ENCODE measurements at regions not wholly inside any gene's neighbourhood (a gene's known extent, or its start where the extent isn't known, plus 50 kb on each side); places are given as distances from the start of the nearest gene placed in this dataset.

- H3K27ac ChIP-seq = no peak overlapping the region
- no peak for DNase-seq (ENCODE audit: low spot score in 2 of 2)
- H3K36me3 ChIP-seq = no peaks in the 10 kb centered on the region
- no peaks in the 10 kb centered on the region for H3K27me3 ChIP-seq
- no peak for TF ChIP-seq CTCF (IDR thresholded peaks at IDR 0.05)
- TF ChIP-seq POLR2A (IDR thresholded peaks at IDR 0.05) = no peak
- no peak for TF ChIP-seq POLR2AphosphoS5 (IDR thresholded peaks at IDR 0.05)
- intact Hi-C loops (cut with DNase I; ENCODE audit: low total_unique reads) = loop anchor here (10.0 kb wide), 1 partner anchor 1057 kb away; no protein-coding TSS in a partner anchor
- no peaks in the 10 kb centered on the region for H3K4me1 ChIP-seq
- H3K4me3 ChIP-seq = no peak overlapping the region
- H3K9me3 ChIP-seq = peaks cover 0 to 13% of the 10 kb centered on the region in 2 donors
These were observed 173.8 kb upstream of the ZKSCAN2 start for GRCh38 chr16:25431472-25431871.

GRCh38 chr16:25426829-25427228 is 169.2 kb upstream of the ZKSCAN2 start:
- DNase-seq (ENCODE audit: low spot score in 2 of 2) = no peak
- H3K4me1 ChIP-seq = no peaks in the 10 kb centered on the region
- H3K36me3 ChIP-seq = no peaks in the 10 kb centered on the region
- no peak overlapping the region for H3K4me3 ChIP-seq
- H3K27ac ChIP-seq = no peak overlapping the region
- peaks cover 0 to 13% of the 10 kb centered on the region in 2 donors for H3K9me3 ChIP-seq
- H3K27me3 ChIP-seq = no peaks in the 10 kb centered on the region
- intact Hi-C loops (cut with DNase I; ENCODE audit: low total_unique reads) = no loop called here
- TF ChIP-seq POLR2A (IDR thresholded peaks at IDR 0.05) (no peak), CTCF (IDR thresholded peaks at IDR 0.05) (no peak), POLR2AphosphoS5 (IDR thresholded peaks at IDR 0.05) (no peak)

GRCh38 chr16:25419681-25420080 is 162.0 kb upstream of the ZKSCAN2 start:
- intact Hi-C loops (cut with DNase I; ENCODE audit: low total_unique reads) = loop anchor here (10.0 kb wide), 1 partner anchor 335 kb away; no protein-coding TSS in a partner anchor

GRCh38 chr16:25419153-25419552 is 161.5 kb upstream of the ZKSCAN2 start:
- no peaks in the 10 kb centered on the region for H3K4me1 ChIP-seq
- H3K27ac ChIP-seq = no peak overlapping the region
- no peak overlapping the region for H3K4me3 ChIP-seq
- DNase-seq (ENCODE audit: low spot score in 2 of 2) = no peak
- H3K36me3 ChIP-seq = no peaks in the 10 kb centered on the region
- no peak for TF ChIP-seq POLR2AphosphoS5 (IDR thresholded peaks at IDR 0.05)
- no peak for TF ChIP-seq CTCF (IDR thresholded peaks at IDR 0.05)
- TF ChIP-seq POLR2A (IDR thresholded peaks at IDR 0.05) = no peak
- no peaks in the 10 kb centered on the region for H3K9me3 ChIP-seq
- H3K27me3 ChIP-seq = no peaks in the 10 kb centered on the region
- intact Hi-C loops (cut with DNase I; ENCODE audit: low total_unique reads) = loop anchor here (10.0 kb wide), 1 partner anchor 336 kb away; no protein-coding TSS in a partner anchor

More at GRCh38 chr16:25419681-25420080, 162.0 kb upstream of the ZKSCAN2 start:
- H3K27ac ChIP-seq = no peak overlapping the region
- DNase-seq (ENCODE audit: low spot score in 2 of 2) = no peak
- no peaks in the 10 kb centered on the region for H3K4me1 ChIP-seq
- no peaks in the 10 kb centered on the region for H3K27me3 ChIP-seq
- H3K36me3 ChIP-seq = no peaks in the 10 kb centered on the region
- H3K9me3 ChIP-seq = no peaks in the 10 kb centered on the region
- TF ChIP-seq POLR2AphosphoS5 (IDR thresholded peaks at IDR 0.05) = no peak
- TF ChIP-seq CTCF (IDR thresholded peaks at IDR 0.05) = no peak
- TF ChIP-seq POLR2A (IDR thresholded peaks at IDR 0.05) = no peak
- no peak overlapping the region for H3K4me3 ChIP-seq

- Histone ChIP-seq H3K4me3 (no peak overlapping the region), H3K27me3 (no peaks in the 10 kb centered on the region), H3K27ac (no peak overlapping the region), H3K4me1 (no peaks in the 10 kb centered on the region), H3K9me3 (no peaks in the 10 kb centered on the region), H3K36me3 (no peaks in the 10 kb centered on the region)
- TF ChIP-seq POLR2AphosphoS5 (IDR thresholded peaks at IDR 0.05) (no peak), POLR2A (IDR thresholded peaks at IDR 0.05) (no peak), CTCF (IDR thresholded peaks at IDR 0.05) (no peak)
- DNase-seq (ENCODE audit: low spot score in 2 of 2) = no peak
- intact Hi-C loops (cut with DNase I; ENCODE audit: low total_unique reads) = loop anchor here (10.0 kb wide), 1 partner anchor 339 kb away; no protein-coding TSS in a partner anchor
These were observed 158.4 kb upstream of the ZKSCAN2 start for GRCh38 chr16:25416002-25416401.
